ENCODE measurements at regions not wholly inside any gene's neighbourhood (a gene's known extent, or its start where the extent isn't known, plus 50 kb on each side); places are given as distances from the start of the nearest gene placed in this dataset.

GRCh38 chr10:8393531-8393930 is 339.0 kb downstream of the GATA3 start:
- no peak for TF ChIP-seq CTCF (IDR thresholded peaks at IDR 0.05)
- no peak for TF ChIP-seq POLR2A (IDR thresholded peaks at IDR 0.05)

Data from thyroid gland (tissue), 4 donors.